ENCODE measurements at regions not wholly inside any gene's neighbourhood (a gene's known extent, or its start where the extent isn't known, plus 50 kb on each side); places are given as distances from the start of the nearest gene placed in this dataset.

- Mint-ChIP-seq H3K9me3 (ENCODE audit: low read depth, unreplicated experiment) (no peaks in the 10 kb centered on the region), H3K4me3 (ENCODE audit: low read depth, unreplicated experiment) (no peak overlapping the region), H3K27me3 (ENCODE audit: unreplicated experiment) (peaks cover 24% of the 10 kb centered on the region), H3K4me1 (ENCODE audit: low read depth, unreplicated experiment) (no peaks in the 10 kb centered on the region), H3K27ac (ENCODE audit: unreplicated experiment) (no peak overlapping the region), H3K36me3 (ENCODE audit: insufficient read depth, unreplicated experiment) (no peaks in the 10 kb centered on the region)
- no TSS peak for BruUV-seq (replicated peaks)
- TF ChIP-seq, protein P1, sequence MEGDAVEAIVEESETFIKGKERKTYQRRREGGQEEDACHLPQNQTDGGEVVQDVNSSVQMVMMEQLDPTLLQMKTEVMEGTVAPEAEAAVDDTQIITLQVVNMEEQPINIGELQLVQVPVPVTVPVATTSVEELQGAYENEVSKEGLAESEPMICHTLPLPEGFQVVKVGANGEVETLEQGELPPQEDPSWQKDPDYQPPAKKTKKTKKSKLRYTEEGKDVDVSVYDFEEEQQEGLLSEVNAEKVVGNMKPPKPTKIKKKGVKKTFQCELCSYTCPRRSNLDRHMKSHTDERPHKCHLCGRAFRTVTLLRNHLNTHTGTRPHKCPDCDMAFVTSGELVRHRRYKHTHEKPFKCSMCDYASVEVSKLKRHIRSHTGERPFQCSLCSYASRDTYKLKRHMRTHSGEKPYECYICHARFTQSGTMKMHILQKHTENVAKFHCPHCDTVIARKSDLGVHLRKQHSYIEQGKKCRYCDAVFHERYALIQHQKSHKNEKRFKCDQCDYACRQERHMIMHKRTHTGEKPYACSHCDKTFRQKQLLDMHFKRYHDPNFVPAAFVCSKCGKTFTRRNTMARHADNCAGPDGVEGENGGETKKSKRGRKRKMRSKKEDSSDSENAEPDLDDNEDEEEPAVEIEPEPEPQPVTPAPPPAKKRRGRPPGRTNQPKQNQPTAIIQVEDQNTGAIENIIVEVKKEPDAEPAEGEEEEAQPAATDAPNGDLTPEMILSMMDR (IDR thresholded peaks at IDR 0.05; ENCODE audit: unreplicated experiment), result no peak
- intact Hi-C loops (cut with micrococcal nuclease; ENCODE audit: unreplicated experiment), result no loop called here
- CTCF ChIA-PET, result interaction anchor here (0.6 to 1.2 kb wide), 2 partner anchors 18 to 416 kb away, joined by 3 read pairs; no protein-coding TSS in a partner anchor
- DNase-seq, result no peak
These were observed 238.8 kb downstream of the POLR1F start for GRCh38 chr7:19470031-19470430.

GRCh38 chr7:19465861-19466260 lies 243.0 kb downstream of the POLR1F start:
- TF ChIP-seq, protein P1 (IDR thresholded peaks at IDR 0.05; ENCODE audit: unreplicated experiment), result no peak
- BruUV-seq (replicated peaks), result no TSS peak
- H3K4me3 Mint-ChIP-seq (ENCODE audit: low read depth, unreplicated experiment), result no peak overlapping the region
- peaks cover 8% of the 10 kb centered on the region for H3K27me3 Mint-ChIP-seq (ENCODE audit: unreplicated experiment)
- CTCF ChIA-PET, result no interaction called here
- H3K4me1 Mint-ChIP-seq (ENCODE audit: low read depth, unreplicated experiment), result no peaks in the 10 kb centered on the region
- DNase-seq, result no peak
- intact Hi-C loops (cut with micrococcal nuclease; ENCODE audit: unreplicated experiment), result no loop called here
- H3K9me3 Mint-ChIP-seq (ENCODE audit: low read depth, unreplicated experiment), result no peaks in the 10 kb centered on the region
- no peaks in the 10 kb centered on the region for H3K36me3 Mint-ChIP-seq (ENCODE audit: insufficient read depth, unreplicated experiment)
- H3K27ac Mint-ChIP-seq (ENCODE audit: unreplicated experiment), result no peak overlapping the region

- intact Hi-C loops (cut with micrococcal nuclease; ENCODE audit: unreplicated experiment), result no loop called here
- no peaks in the 10 kb centered on the region for H3K9me3 Mint-ChIP-seq (ENCODE audit: low read depth, unreplicated experiment)
- H3K36me3 Mint-ChIP-seq (ENCODE audit: insufficient read depth, unreplicated experiment), result no peaks in the 10 kb centered on the region
- H3K27me3 Mint-ChIP-seq (ENCODE audit: unreplicated experiment), result no peaks in the 10 kb centered on the region
- H3K27ac Mint-ChIP-seq (ENCODE audit: unreplicated experiment), result no peak overlapping the region
- H3K4me1 Mint-ChIP-seq (ENCODE audit: low read depth, unreplicated experiment), result no peaks in the 10 kb centered on the region
- BruUV-seq (replicated peaks), result no TSS peak
- CTCF ChIA-PET, result no interaction called here
- no peak overlapping the region for H3K4me3 Mint-ChIP-seq (ENCODE audit: low read depth, unreplicated experiment)
- no peak for DNase-seq
- TF ChIP-seq, protein P1 (IDR thresholded peaks at IDR 0.05; ENCODE audit: unreplicated experiment), result no peak
These were observed 244.1 kb downstream of the POLR1F start for GRCh38 chr7:19464751-19465150.

- H3K4me3 Mint-ChIP-seq (ENCODE audit: low read depth, unreplicated experiment), result no peak overlapping the region
- no peak for DNase-seq
- no TSS peak for BruUV-seq (replicated peaks)
- intact Hi-C loops (cut with micrococcal nuclease; ENCODE audit: unreplicated experiment), result no loop called here
- no peaks in the 10 kb centered on the region for H3K9me3 Mint-ChIP-seq (ENCODE audit: low read depth, unreplicated experiment)
- no peaks in the 10 kb centered on the region for H3K27me3 Mint-ChIP-seq (ENCODE audit: unreplicated experiment)
- CTCF ChIA-PET, result no interaction called here
- no peaks in the 10 kb centered on the region for H3K36me3 Mint-ChIP-seq (ENCODE audit: insufficient read depth, unreplicated experiment)
- no peak overlapping the region for H3K27ac Mint-ChIP-seq (ENCODE audit: unreplicated experiment)
- TF ChIP-seq, protein P1 (IDR thresholded peaks at IDR 0.05; ENCODE audit: unreplicated experiment), result no peak
- H3K4me1 Mint-ChIP-seq (ENCODE audit: low read depth, unreplicated experiment), result no peaks in the 10 kb centered on the region
These were observed 244.6 kb downstream of the POLR1F start for GRCh38 chr7:19464241-19464640.
